ENCODE measurements at regions not wholly inside any gene's neighbourhood (a gene's known extent, or its start where the extent isn't known, plus 50 kb on each side); places are given as distances from the start of the nearest gene placed in this dataset.

DNA sequence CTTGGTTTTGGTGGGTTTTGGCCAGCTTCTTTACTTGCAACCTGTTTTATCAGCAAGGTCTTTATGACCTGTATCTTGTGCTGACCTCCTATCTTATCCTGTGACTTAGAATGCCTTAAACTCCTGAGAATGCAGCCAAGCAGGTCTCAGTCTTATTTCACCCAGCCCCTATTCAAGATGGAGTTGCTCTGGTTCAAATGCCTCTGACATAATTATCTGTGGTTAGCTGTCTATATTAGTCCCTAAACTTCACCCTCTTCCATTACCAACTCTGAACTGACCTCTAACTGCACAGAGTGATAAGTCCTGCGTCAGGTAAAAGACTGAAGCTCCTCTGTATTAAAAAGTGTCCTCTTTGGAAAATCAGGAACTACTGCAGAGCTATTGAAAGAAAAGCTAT, 61.9 kb upstream of the CD96 start:
- DNase-seq = no peak
- Histone ChIP-seq H3K27ac (no peak overlapping the region), H3K4me1 (no peaks in the 10 kb centered on the region), H3K9me3 (no peaks in the 10 kb centered on the region), H3K36me3 (no peaks in the 10 kb centered on the region), H3K27me3 (ENCODE audit: low read depth) (no peaks in the 10 kb centered on the region), H3K4me3 (no peak overlapping the region)
- intact Hi-C loops (cut with DNase I) = no loop called here
- TF ChIP-seq, protein P1, sequence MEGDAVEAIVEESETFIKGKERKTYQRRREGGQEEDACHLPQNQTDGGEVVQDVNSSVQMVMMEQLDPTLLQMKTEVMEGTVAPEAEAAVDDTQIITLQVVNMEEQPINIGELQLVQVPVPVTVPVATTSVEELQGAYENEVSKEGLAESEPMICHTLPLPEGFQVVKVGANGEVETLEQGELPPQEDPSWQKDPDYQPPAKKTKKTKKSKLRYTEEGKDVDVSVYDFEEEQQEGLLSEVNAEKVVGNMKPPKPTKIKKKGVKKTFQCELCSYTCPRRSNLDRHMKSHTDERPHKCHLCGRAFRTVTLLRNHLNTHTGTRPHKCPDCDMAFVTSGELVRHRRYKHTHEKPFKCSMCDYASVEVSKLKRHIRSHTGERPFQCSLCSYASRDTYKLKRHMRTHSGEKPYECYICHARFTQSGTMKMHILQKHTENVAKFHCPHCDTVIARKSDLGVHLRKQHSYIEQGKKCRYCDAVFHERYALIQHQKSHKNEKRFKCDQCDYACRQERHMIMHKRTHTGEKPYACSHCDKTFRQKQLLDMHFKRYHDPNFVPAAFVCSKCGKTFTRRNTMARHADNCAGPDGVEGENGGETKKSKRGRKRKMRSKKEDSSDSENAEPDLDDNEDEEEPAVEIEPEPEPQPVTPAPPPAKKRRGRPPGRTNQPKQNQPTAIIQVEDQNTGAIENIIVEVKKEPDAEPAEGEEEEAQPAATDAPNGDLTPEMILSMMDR (IDR thresholded peaks at IDR 0.05) = no peak
- no peak for ATAC-seq

DNA sequence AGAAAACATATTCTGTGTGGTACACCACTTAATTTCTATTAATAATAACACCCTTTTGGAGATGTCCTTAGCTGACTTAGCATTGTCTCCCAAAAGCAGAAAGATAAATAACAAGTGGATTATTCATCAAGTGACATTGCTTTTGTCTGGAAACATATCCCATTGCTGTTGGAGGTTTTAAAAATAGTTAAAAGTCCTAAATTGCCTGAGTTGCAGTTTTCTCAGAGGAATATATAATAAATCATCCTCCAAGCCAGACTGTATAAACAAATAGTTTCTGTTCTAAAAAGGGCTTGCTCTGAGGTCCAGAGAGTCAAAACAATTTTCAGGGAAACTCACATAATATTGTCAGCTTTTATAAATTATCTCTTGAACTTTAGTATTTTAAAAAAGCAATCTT, 60.4 kb upstream of the CD96 start:
- no peaks in the 10 kb centered on the region for H3K9me3 ChIP-seq
- no peak for DNase-seq
- H3K27ac ChIP-seq = no peak overlapping the region
- H3K27me3 ChIP-seq (ENCODE audit: low read depth) = no peaks in the 10 kb centered on the region
- H3K4me3 ChIP-seq = no peak overlapping the region
- TF ChIP-seq, protein P1 (IDR thresholded peaks at IDR 0.05) = no peak
- intact Hi-C loops (cut with DNase I) = no loop called here
- no peaks in the 10 kb centered on the region for H3K36me3 ChIP-seq
- no peak for ATAC-seq
- no peaks in the 10 kb centered on the region for H3K4me1 ChIP-seq

DNA sequence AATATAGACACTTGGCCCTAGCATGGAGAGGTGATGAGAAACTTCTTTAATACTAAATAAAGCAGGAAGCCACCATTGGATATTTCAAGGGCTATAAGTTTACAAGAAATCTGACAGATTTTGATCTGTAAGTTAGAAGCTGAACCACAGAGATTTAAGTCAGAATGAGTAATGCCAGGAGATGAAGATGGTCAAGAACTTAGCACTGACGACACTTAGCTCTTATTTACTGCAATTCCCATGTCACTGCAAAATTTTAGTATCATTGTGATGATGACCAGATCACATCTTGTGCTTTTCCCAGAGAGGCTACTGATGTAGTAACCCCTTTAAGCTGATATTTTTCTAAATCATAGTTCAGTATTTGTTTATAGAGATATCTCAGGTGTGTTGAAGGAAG, 59.4 kb upstream of the CD96 start:
- Histone ChIP-seq H3K27me3 (ENCODE audit: low read depth) (no peaks in the 10 kb centered on the region), H3K9me3 (no peaks in the 10 kb centered on the region), H3K4me1 (no peaks in the 10 kb centered on the region), H3K27ac (no peak overlapping the region), H3K36me3 (no peaks in the 10 kb centered on the region), H3K4me3 (no peak overlapping the region)
- intact Hi-C loops (cut with DNase I) = no loop called here
- DNase-seq = no peak
- TF ChIP-seq, protein P1 (IDR thresholded peaks at IDR 0.05) = no peak
- no peak for ATAC-seq

DNA sequence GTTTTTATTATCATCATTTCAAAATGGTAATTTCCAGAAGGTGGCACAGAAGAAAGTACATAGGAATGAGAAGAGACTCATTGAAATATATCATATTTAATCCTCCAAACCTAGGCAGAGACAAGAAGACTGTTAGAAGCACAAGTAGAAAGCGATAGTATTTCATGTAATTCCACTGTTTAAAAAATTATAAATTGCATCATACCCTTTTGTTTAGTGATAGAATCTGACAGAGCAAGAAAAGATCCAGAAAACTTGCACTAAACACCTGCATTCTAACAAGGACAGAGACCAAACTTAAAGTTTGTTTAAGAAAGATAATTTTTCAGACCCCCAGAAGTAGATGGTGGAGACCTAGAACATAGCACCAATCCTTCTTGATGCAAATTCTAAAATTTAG, 56.9 kb upstream of the CD96 start:
- Histone ChIP-seq H3K4me1 (no peaks in the 10 kb centered on the region), H3K36me3 (no peaks in the 10 kb centered on the region), H3K27me3 (ENCODE audit: low read depth) (no peaks in the 10 kb centered on the region), H3K27ac (no peak overlapping the region), H3K9me3 (no peaks in the 10 kb centered on the region), H3K4me3 (no peak overlapping the region)
- DNase-seq = no peak
- TF ChIP-seq, protein P1 (IDR thresholded peaks at IDR 0.05) = no peak
- ATAC-seq = no peak
- intact Hi-C loops (cut with DNase I) = no loop called here
